GM21723 (cell line): ENCODE measurements at regions not wholly inside any gene's neighbourhood (a gene's known extent, or its start where the extent isn't known, plus 50 kb on each side); places are given as distances from the start of the nearest gene placed in this dataset.

Experiments used
- ATAC-seq: cut with Tn5 transposase; IDR thresholded peaks from one replicate; pipeline ENCODE4 v1.9.1; 2021; ENCODE audit warnings: mild to moderate bottlenecking, moderate library complexity; ENCODE audit not compliant: unreplicated experiment

GRCh38 chr12:74418573-74418972 lies 119.1 kb upstream of the ATXN7L3B start:
- no peak for ATAC-seq

- no peak for ATAC-seq
Observed at GRCh38 chr12:74424778-74425177, 112.9 kb upstream of the ATXN7L3B start.

- ATAC-seq, result no peak
Observed at GRCh38 chr12:74426091-74426490, 111.5 kb upstream of the ATXN7L3B start.

- ATAC-seq, result no peak
Observed at GRCh38 chr12:74429535-74429934, 108.1 kb upstream of the ATXN7L3B start.

GRCh38 chr12:74431801-74432200 lies 105.8 kb upstream of the ATXN7L3B start:
- no peak for ATAC-seq

GRCh38 chr12:74440469-74440868 lies 97.2 kb upstream of the ATXN7L3B start:
- no peak for ATAC-seq

- ATAC-seq, result no peak
Observed at GRCh38 chr12:74441872-74442271, 95.8 kb upstream of the ATXN7L3B start.

GRCh38 chr12:74446466-74446865 lies 91.2 kb upstream of the ATXN7L3B start:
- ATAC-seq, result no peak

GRCh38 chr12:74449872-74450271 lies 87.8 kb upstream of the ATXN7L3B start:
- ATAC-seq, result no peak

GRCh38 chr12:74454109-74454508 lies 83.5 kb upstream of the ATXN7L3B start:
- ATAC-seq, result no peak

GRCh38 chr12:74455429-74455828 lies 82.2 kb upstream of the ATXN7L3B start:
- ATAC-seq, result no peak

GRCh38 chr12:74456431-74456830 lies 81.2 kb upstream of the ATXN7L3B start:
- ATAC-seq, result no peak

- no peak for ATAC-seq
Observed at GRCh38 chr12:74468401-74468800, 69.2 kb upstream of the ATXN7L3B start.

GRCh38 chr12:74476234-74476633 lies 61.4 kb upstream of the ATXN7L3B start:
- no peak for ATAC-seq

- ATAC-seq, result no peak
Observed at GRCh38 chr12:74481078-74481477, 56.6 kb upstream of the ATXN7L3B start.

GRCh38 chr12:74482115-74482514 lies 55.5 kb upstream of the ATXN7L3B start:
- no peak for ATAC-seq

- ATAC-seq, result no peak
Observed at GRCh38 chr12:74483057-74483456, 54.6 kb upstream of the ATXN7L3B start.
